Amniotic epithelial cell (primary cell): ENCODE measurements at regions not wholly inside any gene's neighbourhood (a gene's known extent, or its start where the extent isn't known, plus 50 kb on each side); places are given as distances from the start of the nearest gene placed in this dataset.

Source experiments
- DNase-seq: peaks from one replicate; pipeline ENCODE4 v3.0.0-alpha.2; 2010; ENCODE audit warnings: low read depth

DNA sequence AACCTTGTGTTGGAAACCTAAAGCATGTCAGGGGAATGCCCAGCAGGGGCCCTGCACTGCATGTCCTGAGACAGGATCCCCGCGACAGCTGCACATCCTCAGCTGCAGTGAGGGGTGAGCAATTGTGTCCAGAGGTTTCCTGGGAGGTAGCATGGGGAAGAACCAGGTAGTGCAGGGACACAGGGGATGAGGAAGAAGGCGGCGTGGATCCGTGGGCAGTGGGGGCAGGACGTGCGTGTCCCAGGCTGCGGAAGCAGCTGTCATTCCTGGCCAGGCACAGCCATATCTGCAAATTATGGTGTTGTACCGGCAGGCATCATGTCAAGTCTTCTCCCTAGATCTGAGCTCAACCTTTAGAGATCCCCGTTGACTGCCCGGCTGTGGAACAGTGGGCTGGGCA, 238.2 kb upstream of the MYT1L start:
- DNase-seq = no peak

DNA sequence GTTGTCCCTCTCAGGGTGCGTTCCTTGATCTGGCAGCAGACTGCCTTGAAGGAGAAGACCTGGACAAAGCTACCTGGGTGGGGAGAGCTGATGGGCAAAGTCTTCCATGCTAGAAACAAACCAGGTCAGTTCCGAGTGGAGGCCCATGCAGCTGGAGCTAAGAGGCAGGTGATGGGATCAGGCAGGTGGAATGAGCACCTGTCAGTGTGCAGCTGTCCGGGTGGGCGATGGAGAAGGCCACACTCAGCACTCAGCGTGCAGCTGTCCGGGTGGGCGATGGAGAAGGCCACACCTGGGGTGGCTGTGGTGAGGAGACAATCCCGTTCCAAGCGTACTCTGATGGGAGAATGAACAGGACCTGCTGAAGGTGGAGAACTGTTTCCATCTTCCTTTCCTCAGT, 237.3 kb upstream of the MYT1L start:
- no peak for DNase-seq

DNA sequence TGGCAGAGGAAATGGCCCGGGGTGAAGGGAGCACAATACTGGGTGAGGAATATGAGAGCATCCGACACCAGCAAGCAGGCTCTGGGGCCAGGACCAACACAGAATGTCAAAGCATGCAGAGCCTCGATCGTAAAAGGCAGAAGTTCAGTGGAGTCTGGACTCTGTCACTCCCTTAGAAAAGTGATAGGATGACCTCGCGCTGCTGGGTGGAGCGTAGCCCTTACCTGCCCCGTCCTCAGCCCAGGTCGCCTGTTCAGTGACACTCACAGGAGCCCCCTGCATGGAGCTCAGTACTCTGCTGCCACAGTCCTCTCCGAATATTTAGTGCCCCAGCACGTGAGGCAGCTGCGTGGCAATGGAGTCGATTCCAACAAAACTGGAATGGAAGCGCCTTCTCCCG, 236.7 kb upstream of the MYT1L start:
- DNase-seq = no peak

DNA sequence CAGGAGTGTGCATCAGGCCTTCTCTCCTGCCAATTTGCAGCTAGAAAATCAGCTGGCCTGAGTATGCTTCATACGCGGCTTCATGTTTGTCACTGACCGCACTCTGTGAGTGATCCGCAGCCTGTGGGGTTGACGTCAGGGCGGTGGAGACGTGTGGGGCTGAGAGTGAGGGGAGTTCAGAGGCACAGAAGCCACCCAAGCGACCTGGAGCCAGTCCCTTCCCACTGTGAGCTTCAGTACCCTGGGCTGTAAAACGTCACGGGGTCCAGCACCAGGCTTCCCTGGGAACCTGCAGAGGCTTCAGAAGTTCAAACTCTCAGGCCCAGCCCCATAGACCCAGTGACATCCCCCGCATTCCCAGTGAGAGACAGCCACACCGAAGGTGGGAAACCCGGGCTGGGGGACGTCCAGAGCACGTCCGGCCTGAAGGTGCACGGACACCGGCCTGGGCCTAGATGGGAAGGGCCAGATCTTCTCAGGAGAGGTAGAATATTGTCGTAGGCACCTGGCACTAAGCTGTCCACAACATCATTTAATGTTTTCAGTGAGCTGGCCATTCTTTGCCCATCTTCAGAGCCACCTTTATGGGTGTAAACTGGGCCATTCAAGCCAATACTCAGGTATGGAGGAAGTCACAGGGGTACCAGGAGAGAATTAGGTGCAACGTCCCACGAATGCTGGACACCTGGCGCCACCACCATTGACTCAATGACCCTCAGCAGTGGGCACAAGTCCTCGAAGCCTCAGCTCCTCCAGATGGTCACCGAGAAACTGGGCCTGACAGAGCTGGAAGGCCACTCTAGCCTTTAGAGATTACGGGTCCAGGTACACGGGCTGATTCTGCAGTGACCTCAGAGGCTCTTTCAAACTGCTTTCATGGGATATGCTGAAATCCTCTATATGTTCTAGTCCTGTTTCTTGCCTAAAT, 235.6 kb upstream of the MYT1L start:
- no peak for DNase-seq

DNA sequence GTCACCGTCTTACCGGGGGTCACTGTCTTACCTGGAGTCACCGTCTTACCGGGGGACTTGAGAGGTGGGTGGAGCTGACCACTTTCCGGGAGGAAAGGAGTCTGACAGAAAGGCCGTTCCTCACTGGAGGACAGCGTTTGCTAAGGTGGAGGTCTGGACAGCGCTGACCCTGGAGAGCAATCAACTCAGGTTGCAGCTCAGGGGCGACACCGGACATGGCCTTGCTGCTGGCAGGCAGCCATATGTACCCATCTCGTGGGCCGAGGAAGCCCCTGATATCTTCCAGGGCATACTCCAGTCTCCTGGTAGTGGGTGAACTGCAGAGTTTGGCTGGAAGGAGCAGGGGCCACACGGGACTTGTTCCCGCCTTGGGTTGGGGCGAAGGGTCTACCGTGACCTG, 234.6 kb upstream of the MYT1L start:
- no peak for DNase-seq

DNA sequence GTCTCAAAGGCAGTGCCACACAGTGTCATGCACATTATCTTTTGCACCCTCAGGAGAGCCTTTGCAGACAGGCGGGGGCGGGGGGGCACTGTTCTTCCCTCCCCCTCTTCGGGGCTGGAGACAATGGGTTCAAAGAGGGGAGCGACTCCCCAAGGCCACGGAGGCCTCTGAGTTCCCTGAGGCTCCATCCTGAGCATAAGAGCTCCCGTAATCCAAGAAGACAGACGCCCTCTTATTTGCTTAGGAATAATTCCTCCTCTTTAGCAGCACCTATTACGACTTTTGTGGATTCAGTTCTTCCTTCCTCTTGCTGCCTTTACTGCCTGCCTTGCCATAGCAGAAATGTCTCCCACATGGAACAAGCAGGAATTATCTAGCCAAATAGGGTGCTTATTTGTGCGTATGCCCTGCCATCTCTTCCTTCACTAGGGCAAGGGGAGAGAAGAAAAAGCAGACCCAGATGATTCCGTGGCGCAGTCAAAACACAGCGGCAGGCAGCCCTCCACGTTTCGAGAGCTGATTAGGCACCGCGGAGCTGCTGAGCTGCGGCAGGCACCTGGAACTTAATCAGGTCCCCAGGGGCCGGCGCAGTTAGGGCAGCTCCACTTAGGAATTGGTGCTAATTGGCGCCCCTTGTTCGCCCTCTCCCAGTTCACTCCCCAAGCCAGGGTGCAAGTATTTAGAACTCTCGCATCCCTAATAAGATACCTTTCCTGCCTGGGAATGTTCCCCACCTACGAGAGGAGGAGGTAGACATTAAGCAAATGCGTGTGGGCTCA, 233.4 kb upstream of the MYT1L start:
- no peak for DNase-seq

DNA sequence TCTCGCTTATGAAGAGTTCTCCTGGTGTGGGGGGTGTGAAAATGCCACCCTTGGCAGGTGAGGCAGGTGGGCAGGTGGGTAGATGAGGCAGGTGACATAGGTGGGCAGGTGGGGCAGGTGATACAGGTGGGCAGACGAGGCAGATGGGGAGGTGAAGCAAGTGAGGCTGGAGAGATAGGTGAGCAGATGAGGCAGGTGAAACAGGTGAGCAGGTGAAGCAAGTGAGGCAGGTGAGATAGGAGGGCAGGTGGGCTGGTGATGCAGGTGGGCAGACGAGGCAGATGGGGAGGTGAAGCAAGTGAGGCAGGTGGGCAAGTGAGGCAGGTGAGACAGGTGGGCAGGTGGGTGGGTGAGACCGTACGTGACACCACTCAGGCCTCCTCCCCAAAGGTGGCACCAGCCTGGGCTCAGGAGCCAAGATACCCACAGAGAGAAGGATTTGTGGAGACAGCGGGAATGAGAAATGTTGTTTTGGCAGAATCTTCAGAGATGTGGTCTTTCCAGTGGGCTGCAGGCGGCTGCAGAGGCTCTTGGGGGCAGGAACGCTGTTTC, 232.3 kb upstream of the MYT1L start:
- DNase-seq = no peak

DNA sequence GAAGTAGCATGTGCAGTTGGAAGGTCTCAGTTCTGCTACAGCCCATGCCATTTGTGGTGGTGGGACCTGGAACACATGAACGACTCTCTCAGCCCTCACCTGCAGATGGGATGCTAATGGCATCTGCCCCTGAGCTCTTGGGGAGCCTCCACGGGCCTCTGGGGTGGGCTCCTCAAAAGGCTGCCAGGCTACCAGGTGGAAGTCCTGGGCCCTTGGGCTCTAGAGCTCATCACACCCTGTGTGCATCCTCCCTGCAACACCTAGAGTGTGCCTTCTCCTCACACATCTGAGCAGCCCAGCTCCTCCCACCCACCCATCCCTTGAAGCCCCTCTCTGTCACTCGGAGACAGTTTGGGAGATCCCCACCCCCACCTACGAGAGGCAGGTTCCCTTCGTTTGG, 231.8 kb upstream of the MYT1L start:
- DNase-seq = no peak

DNA sequence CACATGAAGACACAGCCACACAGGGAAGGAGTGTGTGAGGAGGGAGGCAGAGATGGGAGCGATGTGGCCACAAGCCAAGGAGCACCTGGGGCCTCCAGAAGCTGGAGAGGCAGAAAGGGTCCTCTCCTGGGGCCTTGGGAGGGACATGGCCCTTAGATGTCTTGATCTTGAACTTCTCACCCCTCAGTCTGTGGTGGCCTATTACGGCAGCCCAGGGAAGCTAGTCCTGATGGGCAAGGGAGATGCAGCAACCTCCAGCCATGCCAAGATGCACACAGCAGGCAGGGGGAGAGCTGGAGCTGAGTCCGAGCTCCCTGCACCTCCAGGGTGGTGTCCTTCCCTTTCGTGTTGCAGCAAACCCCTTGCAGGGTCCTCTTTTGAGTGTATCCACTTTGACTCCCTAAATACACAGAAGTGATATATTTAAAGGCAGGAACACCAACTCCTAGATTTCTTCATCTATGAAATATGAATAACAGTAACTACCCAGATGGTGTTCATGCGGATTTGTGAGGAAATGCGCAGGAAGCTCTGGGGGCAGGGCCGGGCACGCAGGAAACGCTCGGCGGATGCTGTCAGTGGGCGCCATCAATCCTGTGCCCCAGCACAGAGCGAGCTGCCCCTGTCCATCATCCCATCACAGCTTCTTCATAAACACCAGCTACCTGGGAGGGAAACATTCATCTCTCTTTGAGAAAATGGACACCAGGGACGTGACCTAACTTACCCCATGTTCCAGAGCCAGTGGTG, 230.4 kb upstream of the MYT1L start:
- DNase-seq = no peak

DNA sequence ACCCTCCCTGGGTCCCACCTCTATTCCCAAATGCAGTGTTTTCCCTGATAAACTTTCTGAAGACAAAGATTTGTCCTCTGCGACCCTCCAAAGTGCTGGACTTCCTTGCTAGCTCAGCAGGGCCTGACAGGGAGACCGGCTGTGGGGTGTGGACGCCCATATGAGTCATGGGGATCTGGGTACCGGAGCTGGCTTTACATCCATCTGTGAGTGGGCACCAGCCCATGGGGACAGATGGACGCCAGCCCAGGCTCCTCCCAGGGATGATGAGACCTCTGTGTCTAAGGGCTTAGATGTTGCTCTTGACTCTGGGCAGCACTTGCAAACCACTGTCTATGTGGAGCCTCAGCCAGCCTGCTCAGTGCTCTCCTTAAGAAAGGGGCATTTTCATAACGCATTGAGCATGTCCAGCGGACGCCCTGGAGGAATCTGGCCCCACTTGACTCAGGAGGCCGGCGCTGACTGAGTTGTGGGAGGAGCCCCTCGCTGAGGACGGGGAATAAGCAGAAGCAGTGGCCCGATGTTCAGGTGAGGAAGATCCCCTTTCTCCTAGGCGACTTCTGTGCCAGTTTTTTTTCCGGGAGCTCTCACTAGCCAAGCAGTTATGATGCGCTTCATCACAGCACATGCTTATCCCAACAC, 229.4 kb upstream of the MYT1L start:
- DNase-seq = no peak

DNA sequence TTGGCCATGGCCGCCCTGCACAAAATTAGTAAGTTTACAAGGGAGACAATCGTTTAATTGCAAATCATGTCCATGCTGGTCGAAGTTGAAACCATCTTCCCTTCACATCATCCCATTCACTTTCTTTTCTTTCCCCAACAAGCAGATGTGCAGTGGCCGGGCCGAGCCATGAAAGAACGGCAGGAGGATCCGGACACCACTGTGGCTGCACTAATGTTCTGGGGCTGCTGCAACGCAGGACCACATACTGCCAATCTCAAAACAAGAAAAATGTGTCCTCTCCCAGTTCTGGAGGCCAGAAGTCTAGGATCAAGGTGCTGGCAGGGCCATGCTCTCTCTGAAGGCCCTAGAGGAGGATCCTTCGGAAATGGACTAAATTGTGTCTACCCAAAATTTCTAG, 227.4 kb upstream of the MYT1L start:
- no peak for DNase-seq

DNA sequence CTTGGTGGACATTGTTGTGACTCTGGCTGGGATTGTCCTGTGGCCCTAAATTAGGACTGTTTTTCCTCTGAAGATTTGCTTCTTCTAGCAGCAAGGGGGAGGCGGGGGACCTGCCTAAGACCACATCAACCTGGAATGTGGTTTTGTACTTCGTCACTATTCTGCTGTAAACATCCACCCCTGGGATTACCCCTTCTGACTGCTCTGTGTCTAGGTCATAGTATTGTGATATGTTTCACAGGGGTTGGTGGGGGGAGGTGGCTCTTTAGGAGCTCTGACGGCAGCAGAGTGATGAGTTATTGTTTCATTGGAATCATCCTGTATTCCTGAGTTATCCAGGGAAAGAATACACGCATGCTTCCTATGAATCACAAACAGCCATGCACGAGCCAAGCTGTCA, 226.4 kb upstream of the MYT1L start:
- DNase-seq = no peak

DNA sequence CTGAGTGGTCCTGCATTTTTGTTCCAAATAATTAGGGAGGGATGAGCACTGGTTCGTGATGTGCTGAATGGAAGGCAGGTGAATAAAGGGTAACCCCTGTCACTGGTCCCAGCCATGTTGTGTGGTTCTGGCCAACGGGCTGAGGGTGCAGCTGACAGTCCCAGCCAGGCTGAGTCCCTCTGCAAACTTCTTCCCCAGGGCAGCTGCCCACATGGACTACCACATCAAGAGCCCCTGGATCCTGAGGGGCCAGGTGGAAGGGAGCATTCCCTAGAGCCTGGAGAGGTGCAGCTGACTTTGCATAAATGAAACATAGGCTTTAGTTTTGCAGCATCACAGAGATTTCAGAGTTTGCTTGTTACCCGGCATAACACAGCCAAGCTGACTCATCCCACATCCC, 219.8 kb upstream of the MYT1L start:
- DNase-seq = no peak

DNA sequence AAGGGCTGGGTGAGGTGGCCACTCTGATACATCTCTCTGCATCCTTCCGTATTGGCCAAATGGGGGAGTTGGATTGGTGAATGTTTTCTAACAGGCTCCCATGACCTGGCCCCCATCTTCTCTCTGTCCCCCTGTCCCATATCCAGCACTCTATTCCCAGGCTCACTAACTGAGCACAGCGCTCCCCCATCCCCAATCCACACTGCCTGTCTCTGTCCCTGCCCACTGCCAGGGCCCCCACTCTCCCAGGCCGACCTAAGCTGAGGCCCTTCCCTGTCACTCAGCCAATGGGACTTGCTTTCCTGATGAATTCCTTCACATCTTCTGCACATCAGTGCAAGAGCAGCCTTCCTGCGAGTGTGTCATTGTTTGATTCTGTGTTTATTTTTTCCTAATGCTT, 216.8 kb upstream of the MYT1L start:
- DNase-seq = no peak

DNA sequence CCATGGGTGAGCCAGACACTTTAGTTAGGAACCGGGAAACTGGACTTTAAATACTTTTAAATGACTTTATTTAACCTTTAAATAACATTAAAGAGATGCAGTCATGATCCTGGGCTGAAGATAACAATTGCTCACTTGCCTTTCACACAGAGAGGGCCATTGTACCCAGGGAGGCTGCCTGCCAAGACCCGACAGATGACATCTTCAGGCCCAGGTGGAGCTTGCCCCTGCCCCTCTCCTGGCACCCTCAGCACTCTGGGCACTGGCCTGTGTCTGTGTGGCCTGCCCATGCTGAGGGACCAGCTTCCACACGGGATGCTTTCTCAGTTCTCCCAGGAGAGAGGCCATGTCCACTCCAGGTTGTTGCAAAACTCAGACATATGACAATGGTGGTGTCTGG, 216.4 kb upstream of the MYT1L start:
- no peak for DNase-seq

DNA sequence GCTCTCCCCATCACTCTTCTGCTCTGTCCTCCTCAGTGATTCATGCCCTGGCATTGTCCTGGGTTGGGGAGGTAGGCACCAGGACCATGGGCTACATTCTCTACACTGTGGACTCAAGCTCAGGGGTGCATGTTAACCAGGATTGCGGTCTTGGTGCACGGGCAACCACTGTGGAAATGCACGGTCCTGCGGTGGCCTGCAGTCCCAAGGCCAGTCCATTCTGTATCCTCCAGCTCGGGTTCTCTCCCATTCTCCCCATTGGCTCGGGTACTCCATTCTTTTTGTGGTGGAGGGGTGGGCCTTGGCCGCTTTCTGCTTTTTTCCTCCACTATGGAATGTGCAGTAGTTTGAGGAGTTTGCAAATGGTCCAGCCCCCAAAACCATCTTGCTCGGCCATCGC, 215.0 kb upstream of the MYT1L start:
- DNase-seq = no peak

DNA sequence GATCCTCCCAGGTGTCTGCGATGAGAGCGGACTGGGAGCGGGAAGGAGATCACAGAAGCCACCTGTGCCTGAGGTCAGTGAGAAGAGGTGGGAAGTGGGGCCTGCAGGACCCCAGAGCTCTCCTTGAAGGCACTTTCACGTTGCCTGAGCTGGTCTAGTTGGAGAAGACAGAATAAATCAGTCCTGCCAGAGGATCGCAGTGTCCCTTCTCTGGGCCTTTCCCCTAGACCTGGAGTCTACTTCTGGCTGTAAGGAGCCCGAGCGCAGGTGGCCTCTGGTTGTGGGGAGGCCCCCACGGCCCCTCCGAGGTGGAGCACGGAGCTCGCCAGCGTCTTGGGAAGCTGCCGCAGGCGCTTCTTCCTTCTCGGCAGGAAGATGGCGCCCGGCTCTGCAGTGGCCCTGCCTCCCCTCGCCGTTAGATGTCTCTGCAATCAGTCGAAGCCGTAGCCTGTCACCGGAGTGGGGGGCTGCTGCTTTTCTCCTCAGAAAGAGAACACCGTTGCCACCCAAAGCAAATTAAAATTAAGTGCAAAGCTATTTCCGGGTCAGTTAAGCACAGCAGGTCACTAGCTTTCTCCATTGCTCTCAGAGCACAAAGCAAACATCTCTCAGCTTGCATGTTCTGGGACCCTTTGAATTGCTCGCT, 212.0 kb upstream of the MYT1L start:
- DNase-seq = no peak

DNA sequence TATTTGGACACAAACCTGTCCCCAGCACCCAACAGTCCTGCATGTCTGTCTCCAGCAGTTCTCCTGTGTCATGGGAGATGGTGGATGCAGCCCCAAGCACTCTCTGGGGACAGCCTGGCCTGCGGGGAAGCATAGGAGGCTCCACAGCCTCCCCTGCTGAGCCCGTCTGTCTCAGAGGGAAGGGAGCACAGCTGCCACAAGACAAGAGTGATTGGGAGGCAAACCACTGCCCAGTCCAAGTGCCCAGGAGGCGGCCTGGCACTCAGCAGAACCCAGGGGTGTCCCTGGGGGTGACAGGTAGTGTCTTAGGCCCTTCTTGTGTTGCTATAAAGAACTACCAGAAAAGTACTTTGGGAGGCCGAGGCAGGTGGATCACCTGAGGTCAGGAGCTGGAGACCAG, 211.2 kb upstream of the MYT1L start:
- no peak for DNase-seq

DNA sequence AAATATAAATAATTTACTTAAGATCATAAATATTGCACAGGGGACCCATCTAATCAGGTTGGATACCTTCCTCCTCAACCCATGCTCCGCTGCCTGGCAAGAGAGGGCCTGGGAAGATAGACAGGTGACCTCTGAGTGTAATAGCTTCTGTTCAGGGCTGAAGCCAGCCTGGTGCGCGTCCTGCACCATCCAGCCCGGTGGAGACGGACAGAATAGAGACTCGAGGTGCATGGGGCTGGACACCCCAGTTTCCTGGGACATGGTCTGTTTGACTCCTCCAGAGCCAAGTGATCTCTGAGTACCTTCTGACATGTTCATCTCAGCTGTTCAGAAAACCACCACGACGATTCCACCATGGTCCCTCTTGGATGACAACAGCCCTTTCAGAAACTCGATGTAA, 209.3 kb upstream of the MYT1L start:
- DNase-seq = no peak

DNA sequence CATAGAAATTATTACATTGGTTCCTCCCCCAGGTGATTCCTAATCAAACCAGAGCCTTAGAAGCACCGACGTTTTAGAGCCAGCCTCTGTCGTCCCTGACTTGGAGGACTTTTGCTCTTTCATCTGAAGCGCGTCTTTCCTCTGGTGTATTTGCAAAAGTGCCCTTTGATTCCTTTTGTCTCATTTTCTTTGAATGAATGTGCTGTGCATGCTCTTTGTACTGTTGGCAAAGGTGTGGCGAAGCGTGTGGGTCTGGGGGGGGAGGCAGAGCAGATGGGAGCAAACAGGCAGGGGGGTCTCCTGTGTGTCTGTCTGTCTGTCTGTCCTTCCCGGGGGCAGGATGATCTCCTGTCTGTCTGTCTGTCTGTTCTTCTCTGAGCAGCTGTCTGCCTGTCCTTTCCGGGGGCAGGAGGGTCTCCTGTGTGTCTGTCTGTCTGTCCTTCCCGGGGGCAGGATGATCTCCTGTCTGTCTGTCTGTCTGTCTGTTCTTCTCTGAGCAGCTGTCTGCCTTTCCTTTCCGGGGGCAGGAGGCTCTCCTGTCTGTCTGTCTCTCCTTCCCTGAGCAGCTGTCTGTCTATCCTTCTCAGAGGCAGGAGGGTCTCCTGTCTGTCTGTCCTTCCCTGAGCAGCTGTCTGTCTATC, 205.5 kb upstream of the MYT1L start:
- DNase-seq = no peak

DNA sequence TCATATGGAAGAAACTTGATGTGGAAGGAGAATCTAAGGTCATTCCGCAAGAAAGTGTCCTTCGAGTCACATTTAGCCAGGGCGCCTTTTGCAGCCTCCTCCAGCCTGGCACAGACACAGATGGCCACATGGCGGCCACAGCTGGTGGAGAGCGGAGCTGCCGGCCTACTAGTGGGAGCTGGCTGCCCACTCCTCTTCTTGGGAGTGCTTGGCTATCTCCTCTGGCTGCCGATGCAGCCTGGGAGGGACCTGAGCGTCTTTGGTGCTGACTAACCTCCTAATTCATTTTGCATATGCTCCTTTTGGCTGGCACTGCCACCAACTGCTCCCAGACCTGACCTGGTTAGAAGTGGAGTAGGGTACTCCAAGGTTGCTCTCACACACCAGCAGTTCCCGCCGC, 199.3 kb upstream of the MYT1L start:
- DNase-seq = no peak
